ENCODE measurements at regions not wholly inside any gene's neighbourhood (a gene's known extent, or its start where the extent isn't known, plus 50 kb on each side); places are given as distances from the start of the nearest gene placed in this dataset.

DNA sequence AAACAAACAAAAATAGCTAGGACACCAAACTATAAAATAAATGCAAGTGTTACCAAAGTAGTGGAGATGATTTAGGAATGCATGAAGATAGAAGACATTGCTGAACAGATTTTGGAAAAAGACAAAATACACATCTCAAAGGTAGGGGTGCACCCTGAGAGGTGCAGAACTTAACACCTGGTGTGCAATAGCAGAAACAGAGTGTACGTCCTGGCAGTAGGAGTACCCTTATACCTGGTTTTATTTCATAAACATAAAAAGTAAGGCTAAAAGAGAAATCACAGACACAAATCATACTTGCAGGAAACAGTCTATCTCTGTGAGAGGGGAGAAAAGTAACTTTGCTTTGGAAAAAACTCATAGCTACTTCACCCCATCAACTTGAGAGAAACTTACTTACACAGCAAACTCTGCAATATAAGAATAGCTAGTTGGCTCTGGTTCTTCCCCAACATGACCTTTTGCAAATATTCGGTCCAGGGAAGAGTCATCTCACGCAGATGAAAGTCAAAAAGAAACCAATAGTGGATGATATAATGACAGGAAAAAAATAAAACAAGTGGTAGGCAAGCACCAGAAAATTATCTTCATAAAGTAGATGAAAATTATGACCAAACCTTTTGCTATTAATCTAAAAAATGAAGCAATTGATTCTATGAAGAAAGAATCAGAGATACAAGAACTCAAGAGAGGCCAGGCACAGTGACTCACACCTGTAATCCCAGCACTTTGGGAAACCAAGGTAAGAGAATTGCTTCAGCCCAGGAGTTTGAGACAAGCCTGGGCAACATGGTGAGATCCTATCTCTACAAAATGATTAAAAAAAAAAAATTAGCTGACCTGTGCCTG, 108.9 kb upstream of the BNIP2 start:
- Histone ChIP-seq H4K5ac (ENCODE audit: insufficient read length, low read depth, low read length) (no peak overlapping the region), H3K27ac (ENCODE audit: insufficient read length, low read depth, low read length) (no peak overlapping the region), H3K79me1 (ENCODE audit: insufficient read depth, low read depth, low read length, poor library complexity, severe bottlenecking) (no peaks in the 10 kb centered on the region), H3K23me2 (ENCODE audit: insufficient read length, low read depth, low read length, poor library complexity, severe bottlenecking) (no peaks in the 10 kb centered on the region), H3K56ac (ENCODE audit: insufficient read length, low read depth, low read length) (no peak overlapping the region), H2BK20ac (ENCODE audit: low read depth, low read length, poor library complexity, severe bottlenecking) (no peak overlapping the region), H2AK5ac (ENCODE audit: insufficient read length, low read length) (no peak overlapping the region), H2BK12ac (ENCODE audit: insufficient read length, low read depth, low read length) (no peak overlapping the region), H2BK120ac (ENCODE audit: low read depth, low read length, poor library complexity, severe bottlenecking) (no peak overlapping the region), H3K4ac (ENCODE audit: low read depth, low read length) (no peak overlapping the region), H3K14ac (ENCODE audit: insufficient read depth, low read length) (no peak overlapping the region), H3K9me3 (ENCODE audit: control insufficient read depth, low read depth, low read length) (no peaks in the 10 kb centered on the region), H3K27me3 (ENCODE audit: insufficient read depth, low read length) (no peaks in the 10 kb centered on the region), H4K20me1 (ENCODE audit: control insufficient read depth, insufficient read depth, insufficient read length) (no peaks in the 10 kb centered on the region), H3K9ac (ENCODE audit: extremely low read depth, insufficient read length, low read length) (no peak overlapping the region), H4K8ac (replicated peaks; ENCODE audit: insufficient read length, low read depth, low read length) (no peak overlapping the region), H3K79me2 (ENCODE audit: insufficient read depth, low read length) (no peaks in the 10 kb centered on the region), H3K23ac (ENCODE audit: insufficient read length, low read depth, low read length) (no peak overlapping the region), H2AFZ (ENCODE audit: low read length) (no peak overlapping the region), H3K4me1 (ENCODE audit: insufficient read depth, low read length) (no peaks in the 10 kb centered on the region), H4K91ac (ENCODE audit: insufficient read length, low read depth, low read length) (no peak overlapping the region), H3K4me2 (ENCODE audit: insufficient read depth, insufficient read length, low read length) (no peak overlapping the region), H2BK15ac (ENCODE audit: low read depth, low read length) (no peak overlapping the region), H3K18ac (ENCODE audit: insufficient read length, low read depth, low read length) (no peak overlapping the region), H3T11ph (ENCODE audit: low read length) (no peak overlapping the region), H2BK5ac (ENCODE audit: insufficient read length, low read length) (no peak overlapping the region)
- H3K27ac Mint-ChIP-seq: no peak overlapping the region
- H3K36me3 Mint-ChIP-seq (ENCODE audit: insufficient read depth in 1 of 3, low read depth in 3 of 3): no peaks in the 10 kb centered on the region
- peaks cover 6 to 7% of the 10 kb centered on the region in 2 experiments; a peak in 3 of 4 replicates for H3K4me1 Mint-ChIP-seq
- no peak overlapping the region for H3K4me3 Mint-ChIP-seq
- DNase-seq: no peak
- no peak for TF ChIP-seq CTCF (conservative IDR thresholded peaks at IDR 0.05)
- no peaks in the 10 kb centered on the region; a peak in 1 of 5 replicates for H3K9me3 Mint-ChIP-seq
- H3K27me3 Mint-ChIP-seq (ENCODE audit: low read depth): no peaks in the 10 kb centered on the region
- WGBS (ENCODE audit: extremely low coverage, insufficient read length, low lambda C conversion rate): no CpG with 5 or more reads among the region's 3 CpGs

All from H9 (cell line).